ENCODE measurements at regions not wholly inside any gene's neighbourhood (a gene's known extent, or its start where the extent isn't known, plus 50 kb on each side); places are given as distances from the start of the nearest gene placed in this dataset.
"Not testable (repeated sequence)": the region's sequence is repeated elsewhere in the genome, so short reads cannot be mapped to it uniquely, and the experiment has no call there.

DNA sequence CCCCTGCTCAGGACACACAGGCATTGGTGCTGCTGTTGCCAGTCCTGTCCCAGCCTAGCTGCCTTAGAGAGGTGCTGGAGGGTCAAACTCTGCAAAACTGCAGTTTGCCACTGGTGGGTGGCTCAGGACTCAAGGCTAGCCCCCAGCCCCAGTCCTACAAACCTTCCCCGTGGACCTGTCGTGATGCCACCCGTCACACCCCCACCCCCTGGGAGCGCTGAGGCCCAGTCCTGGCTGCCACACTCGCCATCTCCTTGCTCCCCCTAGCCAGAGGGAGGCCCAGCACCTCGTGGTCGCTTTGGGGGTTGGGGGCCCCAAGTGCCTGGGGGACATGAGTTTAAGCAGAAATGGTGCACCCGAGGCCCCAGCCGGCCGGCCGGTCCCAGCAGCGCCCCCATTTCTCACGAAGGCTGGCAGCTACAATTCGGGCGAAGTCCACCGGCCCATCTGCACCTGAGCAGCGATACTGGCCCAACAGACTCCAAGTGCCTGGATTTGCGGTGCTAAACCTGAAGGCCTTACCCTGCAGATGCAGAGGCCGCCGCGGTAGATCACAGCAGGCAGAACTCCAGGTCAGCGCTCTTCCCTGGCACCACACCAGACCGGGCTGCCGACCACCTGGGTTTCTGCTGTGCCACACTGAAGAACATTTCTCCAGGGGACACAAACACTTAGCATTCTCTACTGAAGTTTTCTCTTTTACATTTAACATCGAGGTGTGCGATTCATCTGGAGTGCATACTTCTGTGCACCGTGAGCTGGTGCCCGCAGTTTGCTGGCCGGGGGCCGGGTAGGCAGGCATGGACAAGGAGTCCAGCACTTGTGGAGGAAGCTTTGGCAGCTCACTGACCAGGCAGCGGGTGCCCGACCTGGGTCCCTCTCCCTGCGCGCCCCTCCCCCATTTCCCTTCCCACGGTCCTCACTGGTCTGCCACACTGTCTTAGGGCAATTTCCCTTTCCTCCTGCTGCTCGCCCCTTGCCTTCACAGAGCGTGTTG, 130.0 kb downstream of the KCNJ12 start:
- peaks cover 0 to 6% (median 4%) of the 10 kb centered on the region in 4 donors for H3K4me1 ChIP-seq (ENCODE audit: control insufficient read depth in 4 of 4, insufficient read depth in 4 of 4, low read length in 3 of 4)
- no peak overlapping the region for H3K27ac ChIP-seq (ENCODE audit: low read depth in 1 of 2, low read length in 2 of 2)
- 86% methylated on average over 37 of the region's 37 CpGs for WGBS
- DNase-seq (ENCODE audit: low spot score), result no peak
- no peak overlapping the region for H3K4me3 ChIP-seq (ENCODE audit: low read depth in 1 of 3, low read length in 3 of 3)
- H3K36me3 ChIP-seq (ENCODE audit: control insufficient read depth in 4 of 4, insufficient read depth in 3 of 4, low read depth in 1 of 4, low read length in 3 of 4), result no peaks in the 10 kb centered on the region
- H3K9me3 ChIP-seq (ENCODE audit: control insufficient read depth in 4 of 4, low read length in 3 of 4), result no peaks in the 10 kb centered on the region
- TF ChIP-seq FOXA2 (IDR thresholded peaks at IDR 0.05) (no peak), SP1 (IDR thresholded peaks at IDR 0.05) (no peak)
- H3K27me3 ChIP-seq (ENCODE audit: control insufficient read depth in 4 of 4, insufficient read depth in 4 of 4, low read length in 3 of 4), result peaks cover 0 to 2% (median 0%) of the 10 kb centered on the region in 4 donors
- no peak overlapping the region for H3K9ac ChIP-seq (ENCODE audit: low read depth in 1 of 2, low read length in 2 of 2)

DNA sequence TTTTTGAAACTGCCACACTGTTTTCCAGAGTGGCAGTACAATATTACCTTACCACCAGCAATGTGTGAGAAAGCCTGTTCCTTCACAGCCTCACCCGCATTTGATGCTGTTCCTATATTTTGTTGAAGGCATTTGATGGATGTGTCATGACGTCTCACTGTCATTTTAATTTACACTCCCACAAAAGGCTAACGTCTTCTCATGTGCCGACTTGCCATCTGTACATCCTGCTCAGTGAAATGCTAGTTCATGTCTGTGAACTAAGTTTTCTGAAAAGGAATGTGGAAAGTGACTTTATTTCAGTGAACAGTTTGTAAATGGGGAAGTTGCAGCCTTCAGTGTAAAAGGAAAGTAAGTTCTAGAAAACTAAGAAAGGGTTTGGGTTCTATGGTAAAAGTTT, 131.6 kb downstream of the KCNJ12 start:
- 73% methylated on average over 4 of the region's 4 CpGs for WGBS
- H3K27ac ChIP-seq (ENCODE audit: low read depth in 1 of 2, low read length in 2 of 2); H3K9me3 ChIP-seq (ENCODE audit: control insufficient read depth in 4 of 4, low read length in 3 of 4); H3K4me3 ChIP-seq (ENCODE audit: low read depth in 1 of 3, low read length in 3 of 3); H3K27me3 ChIP-seq (ENCODE audit: control insufficient read depth in 4 of 4, insufficient read depth in 4 of 4, low read length in 3 of 4); DNase-seq (ENCODE audit: low spot score); H3K36me3 ChIP-seq (ENCODE audit: control insufficient read depth in 4 of 4, insufficient read depth in 3 of 4, low read depth in 1 of 4, low read length in 3 of 4); H3K9ac ChIP-seq (ENCODE audit: low read depth in 1 of 2, low read length in 2 of 2): not testable (repeated sequence)
- H3K4me1 ChIP-seq (ENCODE audit: control insufficient read depth in 4 of 4, insufficient read depth in 4 of 4, low read length in 3 of 4), result peaks cover 2 to 14% (median 11%) of the 10 kb centered on the region in 4 donors

DNA sequence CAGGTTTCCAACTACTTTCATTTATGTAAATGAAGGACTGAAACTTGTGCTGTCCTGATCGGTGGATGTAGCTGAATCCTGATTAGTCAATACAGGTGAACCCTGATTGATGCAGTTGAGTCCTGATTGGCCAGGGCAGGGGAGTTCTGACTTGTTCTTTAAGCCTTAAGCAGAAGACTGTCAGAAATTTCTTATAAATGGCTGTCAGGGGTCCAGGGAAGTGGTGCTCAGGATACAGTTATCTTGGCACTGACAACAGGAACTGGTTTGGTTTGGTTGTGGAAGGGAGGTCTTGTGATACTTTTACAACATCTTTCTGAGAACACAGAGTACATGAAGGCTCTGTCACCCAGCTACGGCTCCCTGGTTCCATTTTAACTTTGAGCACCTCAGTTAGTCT, 132.1 kb downstream of the KCNJ12 start:
- H3K4me1 ChIP-seq (ENCODE audit: control insufficient read depth in 4 of 4, insufficient read depth in 4 of 4, low read length in 3 of 4), result peaks cover 2 to 14% (median 11%) of the 10 kb centered on the region in 4 donors
- H3K27me3 ChIP-seq (ENCODE audit: control insufficient read depth in 4 of 4, insufficient read depth in 4 of 4, low read length in 3 of 4), result peaks cover 0 to 2% (median 0%) of the 10 kb centered on the region in 4 donors
- no peak overlapping the region for H3K9ac ChIP-seq (ENCODE audit: low read depth in 1 of 2, low read length in 2 of 2)
- no peaks in the 10 kb centered on the region for H3K36me3 ChIP-seq (ENCODE audit: control insufficient read depth in 4 of 4, insufficient read depth in 3 of 4, low read depth in 1 of 4, low read length in 3 of 4)
- WGBS, result 67% methylated on average over 2 of the region's 2 CpGs
- no peak for DNase-seq (ENCODE audit: low spot score)
- no peak overlapping the region for H3K27ac ChIP-seq (ENCODE audit: low read depth in 1 of 2, low read length in 2 of 2)
- TF ChIP-seq GABPA (IDR thresholded peaks at IDR 0.05 in 1 of 2, conservative IDR thresholded peaks at IDR 0.05 in 1 of 2) (no peak), HNF4G (IDR thresholded peaks at IDR 0.05) (no peak), CTCF (IDR thresholded peaks at IDR 0.05; ENCODE audit: low read depth, low read length, missing input control) (no peak), RXRA (IDR thresholded peaks at IDR 0.05) (no peak), MAX (IDR thresholded peaks at IDR 0.05) (no peak)
- no peaks in the 10 kb centered on the region for H3K9me3 ChIP-seq (ENCODE audit: control insufficient read depth in 4 of 4, low read length in 3 of 4)
- H3K4me3 ChIP-seq (ENCODE audit: low read depth in 1 of 3, low read length in 3 of 3), result no peak overlapping the region

DNA sequence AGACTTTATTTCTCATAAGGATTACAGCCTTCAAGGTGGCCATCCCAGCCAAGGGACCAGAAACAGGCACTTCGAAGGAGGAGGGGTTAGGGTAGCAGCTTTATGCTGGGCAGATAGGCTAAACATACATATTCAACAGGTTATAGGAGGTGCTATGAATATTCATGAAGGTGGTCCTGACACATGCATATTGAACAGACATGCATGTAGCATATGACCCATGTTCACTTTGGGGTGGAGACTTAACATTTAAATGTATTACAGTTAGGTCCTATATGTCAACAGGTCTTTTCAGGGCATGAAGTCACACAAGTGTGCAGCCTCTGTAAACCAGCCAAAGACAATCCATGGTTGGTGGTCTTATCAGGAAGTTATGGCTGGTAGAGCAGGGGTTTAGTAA, 133.2 kb downstream of the KCNJ12 start:
- H3K27me3 ChIP-seq (ENCODE audit: control insufficient read depth in 4 of 4, insufficient read depth in 4 of 4, low read length in 3 of 4); H3K9ac ChIP-seq (ENCODE audit: low read depth in 1 of 2, low read length in 2 of 2); H3K36me3 ChIP-seq (ENCODE audit: control insufficient read depth in 4 of 4, insufficient read depth in 3 of 4, low read depth in 1 of 4, low read length in 3 of 4); H3K9me3 ChIP-seq (ENCODE audit: control insufficient read depth in 4 of 4, low read length in 3 of 4); DNase-seq (ENCODE audit: low spot score); H3K27ac ChIP-seq (ENCODE audit: low read depth in 1 of 2, low read length in 2 of 2); H3K4me3 ChIP-seq (ENCODE audit: low read depth in 1 of 3, low read length in 3 of 3): not testable (repeated sequence)
- WGBS, result 85% methylated on average over 1 of the region's 1 CpG
- H3K4me1 ChIP-seq (ENCODE audit: control insufficient read depth in 4 of 4, insufficient read depth in 4 of 4, low read length in 3 of 4), result peaks cover 2 to 14% (median 11%) of the 10 kb centered on the region in 4 donors
